ENCODE measurements at regions not wholly inside any gene's neighbourhood (a gene's known extent, or its start where the extent isn't known, plus 50 kb on each side); places are given as distances from the start of the nearest gene placed in this dataset.

GRCh38 chr4:34091451-34091850 lies 2152.9 kb downstream of the ARAP2 start:
- no peaks in the 10 kb centered on the region for H3K9me3 ChIP-seq (ENCODE audit: low read length)
- no peaks in the 10 kb centered on the region for H4K20me1 ChIP-seq (ENCODE audit: low read length)
- H3K4me2 ChIP-seq (ENCODE audit: low read length), result no peak overlapping the region
- H2AFZ ChIP-seq (ENCODE audit: low read length), result no peak overlapping the region
- ChIA-PET CTCF (no interaction called here), POLR2A (ENCODE audit: unreplicated experiment) (no interaction called here)
- no peak overlapping the region for H3K9ac ChIP-seq (ENCODE audit: low read length)
- H3K36me3 ChIP-seq (ENCODE audit: low read depth, low read length), result no peaks in the 10 kb centered on the region
- no peaks in the 10 kb centered on the region for H3K27me3 ChIP-seq (ENCODE audit: low read length)
- TF ChIP-seq EZH2phosphoT487 (IDR thresholded peaks at IDR 0.05; ENCODE audit: borderline replicate concordance, low read length), result no peak
- no peak for TF ChIP-seq EZH2 (IDR thresholded peaks at IDR 0.05; ENCODE audit: low read length, unreplicated experiment)
- TF ChIP-seq CTCF (conservative IDR thresholded peaks at IDR 0.05; ENCODE audit: low read depth, low read length), result no peak
- no peaks in the 10 kb centered on the region for H3F3A ChIP-seq (ENCODE audit: low read length, unreplicated experiment)
- DNase-seq (no peak), ATAC-seq (no peak)
- intact Hi-C loops (cut with micrococcal nuclease), result no loop called here
- no peak overlapping the region for H3K27ac ChIP-seq (ENCODE audit: low read length)
- no peaks in the 10 kb centered on the region for H3K4me1 ChIP-seq (ENCODE audit: insufficient read depth, low read length)
- no TSS peak for BruUV-seq (replicated peaks)
- H3K4me3 ChIP-seq (ENCODE audit: low read length), result no peak overlapping the region
- H3K9me2 ChIP-seq (replicated peaks; ENCODE audit: low read length), result no peaks in the 10 kb centered on the region
- H3K79me2 ChIP-seq (ENCODE audit: low read length), result no peaks in the 10 kb centered on the region

GRCh38 chr4:34094114-34094513 lies 2150.2 kb downstream of the ARAP2 start:
- H3K4me3 ChIP-seq (ENCODE audit: low read length), result no peak overlapping the region
- ChIA-PET CTCF (no interaction called here), POLR2A (ENCODE audit: unreplicated experiment) (no interaction called here)
- intact Hi-C loops (cut with micrococcal nuclease), result no loop called here
- no peaks in the 10 kb centered on the region for H3K36me3 ChIP-seq (ENCODE audit: low read depth, low read length)
- H3K9ac ChIP-seq (ENCODE audit: low read length), result no peak overlapping the region
- ATAC-seq (no peak), DNase-seq (no peak)
- no TSS peak for BruUV-seq (replicated peaks)
- H4K20me1 ChIP-seq (ENCODE audit: low read length), result no peaks in the 10 kb centered on the region
- no peak overlapping the region for H3K27ac ChIP-seq (ENCODE audit: low read length)
- no peaks in the 10 kb centered on the region for H3K9me3 ChIP-seq (ENCODE audit: low read length)
- TF ChIP-seq EZH2phosphoT487 (IDR thresholded peaks at IDR 0.05; ENCODE audit: borderline replicate concordance, low read length) (no peak), CTCF (conservative IDR thresholded peaks at IDR 0.05; ENCODE audit: low read depth, low read length) (no peak), EZH2 (IDR thresholded peaks at IDR 0.05; ENCODE audit: low read length, unreplicated experiment) (no peak)
- H3F3A ChIP-seq (ENCODE audit: low read length, unreplicated experiment), result no peaks in the 10 kb centered on the region
- H2AFZ ChIP-seq (ENCODE audit: low read length), result no peak overlapping the region
- H3K4me1 ChIP-seq (ENCODE audit: insufficient read depth, low read length), result no peaks in the 10 kb centered on the region
- H3K9me2 ChIP-seq (replicated peaks; ENCODE audit: low read length), result no peaks in the 10 kb centered on the region
- H3K27me3 ChIP-seq (ENCODE audit: low read length), result no peaks in the 10 kb centered on the region
- H3K79me2 ChIP-seq (ENCODE audit: low read length), result no peaks in the 10 kb centered on the region
- H3K4me2 ChIP-seq (ENCODE audit: low read length), result no peak overlapping the region

- ATAC-seq (no peak), DNase-seq (no peak)
- Histone ChIP-seq H3K4me1 (ENCODE audit: insufficient read depth, low read length) (no peaks in the 10 kb centered on the region), H4K20me1 (ENCODE audit: low read length) (no peaks in the 10 kb centered on the region), H3K4me2 (ENCODE audit: low read length) (no peak overlapping the region), H3K4me3 (ENCODE audit: low read length) (no peak overlapping the region), H3F3A (ENCODE audit: low read length, unreplicated experiment) (no peaks in the 10 kb centered on the region), H3K9ac (ENCODE audit: low read length) (no peak overlapping the region), H3K79me2 (ENCODE audit: low read length) (no peaks in the 10 kb centered on the region), H3K9me3 (ENCODE audit: low read length) (no peaks in the 10 kb centered on the region), H2AFZ (ENCODE audit: low read length) (no peak overlapping the region), H3K36me3 (ENCODE audit: low read depth, low read length) (no peaks in the 10 kb centered on the region), H3K9me2 (replicated peaks; ENCODE audit: low read length) (no peaks in the 10 kb centered on the region), H3K27ac (ENCODE audit: low read length) (no peak overlapping the region), H3K27me3 (ENCODE audit: low read length) (no peaks in the 10 kb centered on the region)
- intact Hi-C loops (cut with micrococcal nuclease), result no loop called here
- TF ChIP-seq EZH2phosphoT487 (IDR thresholded peaks at IDR 0.05; ENCODE audit: borderline replicate concordance, low read length) (no peak), EZH2 (IDR thresholded peaks at IDR 0.05; ENCODE audit: low read length, unreplicated experiment) (no peak), CTCF (conservative IDR thresholded peaks at IDR 0.05; ENCODE audit: low read depth, low read length) (no peak)
- POLR2A ChIA-PET (ENCODE audit: unreplicated experiment), result no interaction called here
- BruUV-seq (replicated peaks), result no TSS peak
- CTCF ChIA-PET, result no interaction called here
Observed at GRCh38 chr4:34105311-34105710, 2139.0 kb downstream of the ARAP2 start.
